K562 (cell line): ENCODE measurements at regions not wholly inside any gene's neighbourhood (a gene's known extent, or its start where the extent isn't known, plus 50 kb on each side); places are given as distances from the start of the nearest gene placed in this dataset.

Experiments used
- ATAC-seq: fragments of 200-7000 bp; cut with Tn5 transposase; 3 replicates; pipeline ENCODE4 v1.9.1; 2020; ENCODE audit warnings: moderate library complexity
- BruUV-seq: library from RNA; stranded (reverse); fragments of 400-500 nt; replicated peaks from 2 replicates; lab custom pipeline; 2021; lab: Mats Ljungman, UMichigan
- CTCF ChIA-PET: fragments of 300-600 bp; formaldehyde crosslinking; extraction: SDS; loops from one replicate; lab custom pipeline; 2021; ENCODE audit warnings: low intra/inter-chr PET ratio; lab: Yijun Ruan, JAX
- POLR2A ChIA-PET: fragments of 300-600, 350-650 bp; sonication (Branson Sonifier 250); formaldehyde crosslinking; extraction: SDS; loops from one replicate; lab custom pipeline; 2021; ENCODE audit warnings: antibody characterized with exemption, inconsistent platforms; lab: Yijun Ruan, JAX
- DNase-seq, 4 experiments: peaks; one replicate each; pipeline versions ENCODE4 v3.0.0 to v3.0.0-alpha.2; 2011 to 2018; ENCODE audit warnings: low spot score in 3 of 4, mixed read lengths in 3 of 4; ENCODE audit errors: extremely low read depth in 1 of 4
- FAIRE-seq: peaks from 2 replicates; lab custom pipeline; 2011; peaks lifted over from hg19 to GRCh38; lab: Jason Lieb, UNC
- H2AFZ ChIP-seq: 2 replicates; pipeline ENCODE4 v1.6.0; 2011; ENCODE audit warnings: low read depth, low read length, control low read depth, inconsistent platforms
- H3K27ac ChIP-seq: fragments of 200-600 bp; 3 replicates; pipeline ENCODE4 v1.8.0; 2011; ENCODE audit warnings: low read depth, mild to moderate bottlenecking, control low read depth, inconsistent platforms, low read length, moderate library complexity, mixed read lengths; ENCODE audit errors: extremely low read depth
- H3K27me3 ChIP-seq, 2 experiments: fragments of 300-600 bp in 1 of 2; 2 replicates in 1 of 2; 3 replicates in 1 of 2; pipeline versions ENCODE4 v1.6.0 to v1.8.0; 2011; ENCODE audit warnings: inconsistent platforms in 2 of 2, low read length in 2 of 2, mild to moderate bottlenecking in 1 of 2, mixed read lengths in 1 of 2, moderate library complexity in 1 of 2; ENCODE audit not compliant: control insufficient read depth in 2 of 2, insufficient read depth in 2 of 2
- H3K36me3 ChIP-seq: fragments of 300-600 bp; 3 replicates; pipeline ENCODE4 v1.8.0; 2011; ENCODE audit warnings: mild to moderate bottlenecking, low read length, inconsistent platforms; ENCODE audit not compliant: control insufficient read depth, insufficient read depth
- H3K4me1 ChIP-seq, 2 experiments: fragments of 200-600 bp in 1 of 2; replicated peaks in 1 of 2; 2 replicates in 1 of 2; 3 replicates in 1 of 2; pipeline versions ENCODE4 v1.5.1 to v1.8.0; 2011; ENCODE audit warnings: inconsistent platforms in 2 of 2, low read length in 2 of 2, mild to moderate bottlenecking in 1 of 2, mixed read lengths in 1 of 2, moderate library complexity in 1 of 2; ENCODE audit not compliant: control insufficient read depth in 2 of 2, insufficient read depth in 2 of 2
- H3K4me2 ChIP-seq: 2 replicates; pipeline ENCODE4 v1.6.1; 2011; ENCODE audit warnings: low read length, control low read depth, inconsistent platforms, mixed read lengths; ENCODE audit not compliant: insufficient read depth
- H3K4me3 ChIP-seq: fragments of 200-600 bp; sonication (generic), shearing (Covaris generic); 2 replicates; pipeline ENCODE4 v1.5.1; 2016; ENCODE audit warnings: control low read depth, inconsistent platforms
- H3K79me2 ChIP-seq: fragments of 200-600 bp; 3 replicates; pipeline ENCODE4 v1.8.0; 2011; ENCODE audit warnings: low read length, inconsistent platforms; ENCODE audit not compliant: control insufficient read depth, insufficient read depth
- H3K9ac ChIP-seq, 2 experiments: 2 replicates each; pipeline versions ENCODE4 v1.6.0 to v1.6.1; 2011; ENCODE audit warnings: low read depth in 2 of 2, low read length in 2 of 2, control low read depth in 1 of 2, inconsistent platforms in 1 of 2, mild to moderate bottlenecking in 1 of 2, mixed read lengths in 1 of 2; ENCODE audit not compliant: insufficient read depth in 1 of 2
- H3K9me1 ChIP-seq: one replicate; pipeline ENCODE4 v1.6.0; 2011; ENCODE audit warnings: inconsistent platforms, mild to moderate bottlenecking, low read length, moderate library complexity; ENCODE audit not compliant: control insufficient read depth, insufficient read depth
- H3K9me3 ChIP-seq: replicated peaks from 2 replicates; pipeline ENCODE4 v1.5.1; 2011; ENCODE audit warnings: low read depth, low read length, inconsistent platforms; ENCODE audit not compliant: control insufficient read depth, insufficient read depth
- H4K20me1 ChIP-seq: replicated peaks from 2 replicates; pipeline ENCODE4 v1.6.1; 2011; ENCODE audit warnings: low read length, inconsistent platforms, mixed read lengths; ENCODE audit not compliant: control insufficient read depth, insufficient read depth
- CBX2 ChIP-seq: fragments of 200-600 bp; sonication (generic); IDR thresholded peaks from one replicate; pipeline ENCODE4 v1.6.1; 2012; ENCODE audit warnings: mild to moderate bottlenecking, low read length, inconsistent platforms; ENCODE audit not compliant: insufficient read depth, poor library complexity, severe bottlenecking
- HLTF ChIP-seq: fragments of 450-650 bp; IDR thresholded peaks from 2 replicates; pipeline ENCODE4 v1.6.1; 2016
- KLF1 ChIP-seq: fragments of 450-650 bp; IDR thresholded peaks from 2 replicates; pipeline ENCODE4 v1.6.1; 2016; ENCODE audit warnings: missing genetic modification characterization, missing compliant biosample characterization
- PHB2 ChIP-seq: fragments of 450-650 bp; IDR thresholded peaks from 2 replicates; pipeline ENCODE4 v1.6.1; 2017; ENCODE audit warnings: low read depth
- POLR2A ChIP-seq: fragments of 450-650 bp; conservative IDR thresholded peaks from 2 replicates; pipeline ENCODE4 v1.6.1; 2016
- ZNF436 ChIP-seq: fragments of 250-450, 450-650 bp; sonication (Bioruptor Pico); formaldehyde crosslinking; IDR thresholded peaks from 2 replicates; pipeline ENCODE4 v1.7.0; 2020; ENCODE audit warnings: mild to moderate bottlenecking
- WGBS: fragments of 100-300 bp; shearing (Covaris generic); methylation state at CpG from one replicate; pipeline ENCODE4 v1.1.6; 2016; ENCODE audit warnings: low coverage, mixed read lengths; ENCODE audit not compliant: insufficient coverage; ENCODE audit errors: missing lambda C conversion rate; 5-methylcytosine and 5-hydroxymethylcytosine counted together
- in situ Hi-C: fragments of 300-500 bp; cut with MboI; formaldehyde crosslinking; loops from 4 replicates; pipeline ENCODE4 v1.15.0; 2018; ENCODE audit warnings: inconsistent platforms, mixed read lengths
- intact Hi-C: fragments of 100-400 bp; cut with micrococcal nuclease; formaldehyde crosslinking; loops from 2 replicates; pipeline ENCODE4 v1.14.2; 2022
- TF ChIP-seq, protein P1 (sequence below): fragments of 450-650 bp; IDR thresholded peaks from 2 replicates; pipeline ENCODE4 v1.6.1; 2016; ENCODE audit warnings: low read depth

GRCh38 chr2:234701421-234701820 is 204.5 kb upstream of the ARL4C start:
- Histone ChIP-seq H3K4me2 (no peak overlapping the region), H3K9me1 (no peaks in the 10 kb centered on the region), H3K9ac (no peak overlapping the region), H3K9me3 (no peaks in the 10 kb centered on the region), H3K4me1 (no peaks in the 10 kb centered on the region), H3K36me3 (no peaks in the 10 kb centered on the region), H2AFZ (no peak overlapping the region), H4K20me1 (no peaks in the 10 kb centered on the region), H3K79me2 (no peaks in the 10 kb centered on the region), H3K27ac (no peak overlapping the region), H3K27me3 (no peaks in the 10 kb centered on the region; a peak in 1 of 5 replicates), H3K4me3 (no peak overlapping the region)
- ATAC-seq (no peak), FAIRE-seq (no peak), DNase-seq (no peak)
- in situ Hi-C loops, result no loop called here
- TF ChIP-seq HLTF, result no peak
- TF ChIP-seq, protein P1, sequence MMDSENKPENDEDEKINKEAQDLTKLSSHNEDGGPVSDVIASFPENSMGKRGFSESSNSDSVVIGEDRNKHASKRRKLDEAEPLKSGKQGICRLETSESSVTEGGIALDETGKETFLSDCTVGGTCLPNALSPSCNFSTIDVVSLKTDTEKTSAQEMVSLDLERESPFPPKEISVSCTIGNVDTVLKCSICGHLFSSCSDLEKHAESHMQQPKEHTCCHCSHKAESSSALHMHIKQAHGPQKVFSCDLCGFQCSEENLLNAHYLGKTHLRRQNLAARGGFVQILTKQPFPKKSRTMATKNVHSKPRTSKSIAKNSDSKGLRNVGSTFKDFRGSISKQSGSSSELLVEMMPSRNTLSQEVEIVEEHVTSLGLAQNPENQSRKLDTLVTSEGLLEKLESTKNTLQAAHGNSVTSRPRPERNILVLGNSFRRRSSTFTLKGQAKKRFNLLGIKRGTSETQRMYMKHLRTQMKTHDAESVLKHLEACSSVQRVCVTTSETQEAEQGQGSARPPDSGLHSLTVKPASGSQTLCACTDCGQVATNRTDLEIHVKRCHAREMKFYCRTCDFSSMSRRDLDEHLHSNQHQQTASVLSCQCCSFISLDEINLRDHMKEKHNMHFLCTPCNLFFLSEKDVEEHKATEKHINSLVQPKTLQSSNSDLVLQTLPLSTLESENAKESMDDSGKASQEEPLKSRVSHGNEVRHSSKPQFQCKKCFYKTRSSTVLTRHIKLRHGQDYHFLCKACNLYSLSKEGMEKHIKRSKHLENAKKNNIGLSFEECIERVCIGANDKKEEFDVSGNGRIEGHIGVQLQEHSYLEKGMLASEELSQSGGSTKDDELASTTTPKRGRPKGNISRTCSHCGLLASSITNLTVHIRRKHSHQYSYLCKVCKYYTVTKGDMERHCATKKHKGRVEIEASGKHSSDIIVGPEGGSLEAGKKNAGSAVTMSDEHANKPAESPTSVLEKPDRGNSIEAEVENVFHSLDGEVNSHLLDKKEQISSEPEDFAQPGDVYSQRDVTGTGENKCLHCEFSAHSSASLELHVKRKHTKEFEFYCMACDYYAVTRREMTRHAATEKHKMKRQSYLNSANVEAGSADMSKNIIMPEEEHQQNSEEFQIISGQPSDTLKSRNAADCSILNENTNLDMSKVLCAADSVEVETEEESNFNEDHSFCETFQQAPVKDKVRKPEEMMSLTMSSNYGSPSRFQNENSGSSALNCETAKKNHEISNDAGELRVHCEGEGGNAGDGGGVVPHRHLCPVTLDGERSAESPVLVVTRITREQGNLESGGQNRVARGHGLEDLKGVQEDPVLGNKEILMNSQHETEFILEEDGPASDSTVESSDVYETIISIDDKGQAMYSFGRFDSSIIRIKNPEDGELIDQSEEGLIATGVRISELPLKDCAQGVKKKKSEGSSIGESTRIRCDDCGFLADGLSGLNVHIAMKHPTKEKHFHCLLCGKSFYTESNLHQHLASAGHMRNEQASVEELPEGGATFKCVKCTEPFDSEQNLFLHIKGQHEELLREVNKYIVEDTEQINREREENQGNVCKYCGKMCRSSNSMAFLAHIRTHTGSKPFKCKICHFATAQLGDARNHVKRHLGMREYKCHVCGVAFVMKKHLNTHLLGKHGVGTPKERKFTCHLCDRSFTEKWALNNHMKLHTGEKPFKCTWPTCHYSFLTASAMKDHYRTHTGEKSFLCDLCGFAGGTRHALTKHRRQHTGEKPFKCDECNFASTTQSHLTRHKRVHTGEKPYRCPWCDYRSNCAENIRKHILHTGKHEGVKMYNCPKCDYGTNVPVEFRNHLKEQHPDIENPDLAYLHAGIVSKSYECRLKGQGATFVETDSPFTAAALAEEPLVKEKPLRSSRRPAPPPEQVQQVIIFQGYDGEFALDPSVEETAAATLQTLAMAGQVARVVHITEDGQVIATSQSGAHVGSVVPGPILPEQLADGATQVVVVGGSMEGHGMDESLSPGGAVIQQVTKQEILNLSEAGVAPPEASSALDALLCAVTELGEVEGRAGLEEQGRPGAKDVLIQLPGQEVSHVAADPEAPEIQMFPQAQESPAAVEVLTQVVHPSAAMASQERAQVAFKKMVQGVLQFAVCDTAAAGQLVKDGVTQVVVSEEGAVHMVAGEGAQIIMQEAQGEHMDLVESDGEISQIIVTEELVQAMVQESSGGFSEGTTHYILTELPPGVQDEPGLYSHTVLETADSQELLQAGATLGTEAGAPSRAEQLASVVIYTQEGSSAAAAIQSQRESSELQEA, result no peak
- TF ChIP-seq KLF1 (tag), result no peak
- TF ChIP-seq ZNF436 (CRISPR knock-in tag), result no peak
- TF ChIP-seq POLR2A, result no peak
- TF ChIP-seq PHB2, result no peak
- no peak for TF ChIP-seq CBX2
- ChIA-PET CTCF (no interaction called here), POLR2A (no interaction called here)
- intact Hi-C loops, result no loop called here
- BruUV-seq, result no TSS peak
- 2% methylated on average over 6 of the region's 6 CpGs for WGBS
